GM12892 (cell line): ENCODE measurements at regions not wholly inside any gene's neighbourhood (a gene's known extent, or its start where the extent isn't known, plus 50 kb on each side); places are given as distances from the start of the nearest gene placed in this dataset.

Experiments used
- DNase-seq: peaks from one replicate; pipeline ENCODE4 v3.0.0; 2011; ENCODE audit not compliant: insufficient read length
- FAIRE-seq: peaks from 2 replicates; lab custom pipeline; 2011; peaks lifted over from hg19 to GRCh38; lab: Jason Lieb, UNC
- POLR2A ChIP-seq: IDR thresholded peaks from 2 replicates; pipeline ENCODE4 v1.6.1; 2011; ENCODE audit warnings: low read depth, low read length, control low read depth
- POLR2AphosphoS5 ChIP-seq: IDR thresholded peaks from 2 replicates; pipeline ENCODE4 v1.6.1; 2011; ENCODE audit warnings: low read depth, low read length, control low read depth
- TAF1 ChIP-seq: IDR thresholded peaks from 2 replicates; pipeline ENCODE4 v1.6.1; 2011; ENCODE audit warnings: low read depth, mild to moderate bottlenecking, control low read depth, low read length, borderline replicate concordance

- FAIRE-seq (peak; percentile 44), DNase-seq (no peak)
- TF ChIP-seq POLR2A (no peak), TAF1 (no peak), POLR2AphosphoS5 (no peak)
These were observed 462.4 kb upstream of the ACVR2A start for GRCh38 chr2:147382322-147382948.

- DNase-seq (no peak), FAIRE-seq (peak; percentile 40)
- TF ChIP-seq POLR2AphosphoS5, result no peak
- TF ChIP-seq TAF1, result no peak
- no peak for TF ChIP-seq POLR2A
These were observed 466.4 kb upstream of the ACVR2A start for GRCh38 chr2:147378403-147378802.

GRCh38 chr2:147375073-147375472 lies 469.8 kb upstream of the ACVR2A start:
- no peak for FAIRE-seq
- TF ChIP-seq POLR2AphosphoS5 (no peak), POLR2A (no peak), TAF1 (no peak)
- DNase-seq, result no peak

- no peak for FAIRE-seq
- no peak for DNase-seq
- no peak for TF ChIP-seq POLR2AphosphoS5
- no peak for TF ChIP-seq TAF1
- TF ChIP-seq POLR2A, result no peak
These were observed 470.4 kb upstream of the ACVR2A start for GRCh38 chr2:147374423-147374811.

GRCh38 chr2:147373800-147374422 lies 470.9 kb upstream of the ACVR2A start:
- no peak for DNase-seq
- FAIRE-seq, result no peak
- TF ChIP-seq TAF1 (no peak), POLR2A (no peak)

- TF ChIP-seq TAF1, result no peak
- TF ChIP-seq POLR2AphosphoS5, result no peak
- TF ChIP-seq POLR2A, result no peak
- no peak for DNase-seq
These were observed 476.5 kb upstream of the ACVR2A start for GRCh38 chr2:147368306-147368705.

GRCh38 chr2:147366279-147366678 lies 478.6 kb upstream of the ACVR2A start:
- DNase-seq, result no peak
- no peak for FAIRE-seq
- no peak for TF ChIP-seq POLR2AphosphoS5
- TF ChIP-seq POLR2A, result no peak
- no peak for TF ChIP-seq TAF1

More at GRCh38 chr2:147368306-147368705, 476.5 kb upstream of the ACVR2A start:
- no peak for FAIRE-seq

GRCh38 chr2:147365622-147366021 lies 479.2 kb upstream of the ACVR2A start:
- no peak for DNase-seq
- TF ChIP-seq TAF1 (no peak), POLR2AphosphoS5 (no peak), POLR2A (no peak)
- FAIRE-seq, result no peak

- FAIRE-seq (peak; percentile 40), DNase-seq (no peak)
These were observed 480.2 kb upstream of the ACVR2A start for GRCh38 chr2:147364597-147364996.

GRCh38 chr2:147363181-147363580 lies 481.6 kb upstream of the ACVR2A start:
- FAIRE-seq (no peak), DNase-seq (no peak)
- TF ChIP-seq POLR2AphosphoS5, result no peak
- TF ChIP-seq TAF1, result no peak
- TF ChIP-seq POLR2A, result no peak

More at GRCh38 chr2:147364597-147364996, 480.2 kb upstream of the ACVR2A start:
- TF ChIP-seq POLR2A, result no peak
- no peak for TF ChIP-seq POLR2AphosphoS5
- TF ChIP-seq TAF1, result no peak

- DNase-seq (no peak), FAIRE-seq (no peak)
- TF ChIP-seq POLR2AphosphoS5 (no peak), POLR2A (no peak), TAF1 (no peak)
These were observed 486.5 kb upstream of the ACVR2A start for GRCh38 chr2:147358375-147358774.

- no peak for DNase-seq
- FAIRE-seq, result no peak
- TF ChIP-seq POLR2A (no peak), TAF1 (no peak), POLR2AphosphoS5 (no peak)
These were observed 488.7 kb upstream of the ACVR2A start for GRCh38 chr2:147356157-147356556.

GRCh38 chr2:147355706-147356105 lies 489.1 kb upstream of the ACVR2A start:
- TF ChIP-seq TAF1 (no peak), POLR2A (no peak)
- no peak for FAIRE-seq

More at GRCh38 chr2:147355706-147356105, 489.1 kb upstream of the ACVR2A start:
- DNase-seq, result no peak
